ENCODE measurements at regions not wholly inside any gene's neighbourhood (a gene's known extent, or its start where the extent isn't known, plus 50 kb on each side); places are given as distances from the start of the nearest gene placed in this dataset.
A peak's percentile ranks its signal among the peaks of the same experiment; 100 is the strongest.

GRCh38 chr5:27532305-27532704 is 493.9 kb upstream of the CDH9 start:
- H3K18ac ChIP-seq (ENCODE audit: extremely low read depth, low read length), result no peak overlapping the region
- H4K8ac ChIP-seq (ENCODE audit: extremely low read depth, insufficient read depth, low read length), result no peak overlapping the region
- no peak overlapping the region for H3K9ac ChIP-seq (replicated peaks in 1 of 4; ENCODE audit: extremely low read depth in 1 of 4, low read depth in 3 of 4, low read length in 3 of 4)
- H2BK15ac ChIP-seq (ENCODE audit: low read length), result no peak overlapping the region
- H3K56ac ChIP-seq (replicated peaks; ENCODE audit: insufficient read length, low read depth, low read length), result no peak overlapping the region
- H3K23me2 ChIP-seq (ENCODE audit: low read depth, low read length), result no peaks in the 10 kb centered on the region
- H2BK120ac ChIP-seq (replicated peaks; ENCODE audit: low read depth, low read length), result no peak overlapping the region
- no peaks in the 10 kb centered on the region for H3K27me3 ChIP-seq (replicated peaks in 1 of 4; ENCODE audit: control insufficient read depth in 3 of 4, extremely low read depth in 1 of 4, insufficient read depth in 3 of 4, low read length in 3 of 4)
- no peaks in the 10 kb centered on the region for H3K4me1 ChIP-seq (replicated peaks in 1 of 4; ENCODE audit: control insufficient read depth in 3 of 4, insufficient read depth in 4 of 4, low read length in 3 of 4)
- POLR2A ChIA-PET (ENCODE audit: partially characterized antibody), result no interaction called here
- no peak overlapping the region for H3K23ac ChIP-seq (ENCODE audit: insufficient read length)
- FAIRE-seq (no peak), DNase-seq (ENCODE audit: low read depth in 1 of 2, low spot score in 2 of 2) (no peak)
- H3K4ac ChIP-seq (replicated peaks; ENCODE audit: insufficient read length, low read depth, low read length), result no peak overlapping the region
- H3K79me1 ChIP-seq (ENCODE audit: low read depth, low read length), result no peaks in the 10 kb centered on the region
- CTCF ChIA-PET (ENCODE audit: partially characterized antibody), result no interaction called here
- H2AFZ ChIP-seq (ENCODE audit: low read length), result no peak overlapping the region
- TF ChIP-seq KDM1A (IDR thresholded peaks at IDR 0.05; ENCODE audit: borderline replicate concordance, low read length), result no peak
- TF ChIP-seq MAFK (IDR thresholded peaks at IDR 0.05; ENCODE audit: low read depth, low read length), result peak; percentile 62; the same call in 1 of the 2 replicates
- no peaks in the 10 kb centered on the region for H3K9me3 ChIP-seq (ENCODE audit: insufficient read depth in 2 of 2, low read depth in 1 of 2, low read length in 1 of 2)
- H2BK20ac ChIP-seq (ENCODE audit: low read length), result no peak overlapping the region
- H2AK5ac ChIP-seq (ENCODE audit: low read depth, low read length), result no peak overlapping the region
- no peak overlapping the region for H4K5ac ChIP-seq (ENCODE audit: insufficient read length, low read depth, low read length)
- H2BK12ac ChIP-seq (ENCODE audit: low read depth, low read length), result no peak overlapping the region
- H3K4me3 ChIP-seq (ENCODE audit: extremely low read depth in 1 of 4, insufficient read depth in 2 of 4, low read depth in 3 of 4, low read length in 4 of 4), result no peak overlapping the region
- no peak overlapping the region for H2BK5ac ChIP-seq (ENCODE audit: low read depth, low read length)
- H3K4me2 ChIP-seq (ENCODE audit: insufficient read depth in 1 of 2, low read depth in 2 of 2, low read length in 2 of 2), result no peak overlapping the region
- H3K79me2 ChIP-seq (ENCODE audit: control insufficient read depth in 1 of 2, insufficient read depth in 2 of 2, low read length in 2 of 2), result no peaks in the 10 kb centered on the region
- no peak overlapping the region for H4K91ac ChIP-seq (replicated peaks; ENCODE audit: insufficient read length, low read length)
- H3K27ac ChIP-seq (ENCODE audit: low read depth, low read length), result no peak overlapping the region
- no peaks in the 10 kb centered on the region for H3K36me3 ChIP-seq (ENCODE audit: control insufficient read depth in 2 of 4, insufficient read depth in 4 of 4, low read length in 3 of 4)
- 100% methylated on average over 1 of the region's 1 CpG; no CpG with 5 or more reads in 1 of the 2 experiments for WGBS, 2 experiments (ENCODE audit: extremely low coverage in 1 of 2, insufficient coverage in 1 of 2, insufficient read length in 1 of 2, insufficient replicate concordance in 2 of 2, low coverage in 1 of 2, low lambda C conversion rate in 2 of 2, missing lambda C conversion rate in 1 of 2)
- H3K14ac ChIP-seq (ENCODE audit: insufficient read length), result no peak overlapping the region
- no peaks in the 10 kb centered on the region for H4K20me1 ChIP-seq (replicated peaks in 1 of 2; ENCODE audit: control insufficient read depth in 1 of 2, insufficient read depth in 2 of 2, low read length in 2 of 2)

All from H1 (cell line).